Lung (tissue), 11 donors: ENCODE measurements at regions not wholly inside any gene's neighbourhood (a gene's known extent, or its start where the extent isn't known, plus 50 kb on each side); places are given as distances from the start of the nearest gene placed in this dataset.

Experiments
- ATAC-seq: fragments of 200-7000 bp; cut with Tn5 transposase; one replicate; pipeline ENCODE4 v1.9.1; 2020; ENCODE audit warnings: moderate number of reproducible peaks; ENCODE audit not compliant: insufficient read depth, low FRiP score
- DNase-seq, 3 donors: peaks; one replicate each; pipeline ENCODE4 v3.0.0-alpha.2; 2013 to 2017
- H3K27ac ChIP-seq, 2 donors: one replicate each; pipeline ENCODE4 v1.5.1; 2013; ENCODE audit warnings: mild to moderate bottlenecking in 2 of 2, moderate library complexity in 2 of 2, control low read depth in 1 of 2, inconsistent platforms in 1 of 2, low read depth in 1 of 2, low read length in 1 of 2
- H3K27me3 ChIP-seq, 3 donors: one replicate each; pipeline ENCODE4 v1.5.1; 2013; ENCODE audit warnings: low read length in 2 of 3; ENCODE audit not compliant: control insufficient read depth in 3 of 3, insufficient read depth in 3 of 3
- H3K36me3 ChIP-seq, 4 donors: one replicate each; pipeline ENCODE4 v1.5.1; 2013; ENCODE audit warnings: low read length in 4 of 4, mild to moderate bottlenecking in 1 of 4, moderate library complexity in 1 of 4; ENCODE audit not compliant: control insufficient read depth in 4 of 4, insufficient read depth in 4 of 4
- H3K4me1 ChIP-seq, 5 donors: one replicate each; pipeline ENCODE4 v1.5.1; 2013; ENCODE audit warnings: low read length in 5 of 5, mild to moderate bottlenecking in 2 of 5, moderate library complexity in 1 of 5; ENCODE audit not compliant: control insufficient read depth in 5 of 5, insufficient read depth in 5 of 5
- H3K4me3 ChIP-seq: one replicate; pipeline ENCODE4 v1.5.1; 2013; ENCODE audit warnings: mild to moderate bottlenecking, control low read depth, moderate library complexity
- H3K9ac ChIP-seq, 2 donors: one replicate each; pipeline ENCODE4 v1.5.1; 2013; ENCODE audit warnings: low read length in 2 of 2, control low read depth in 1 of 2; ENCODE audit not compliant: insufficient read depth in 1 of 2
- H3K9me3 ChIP-seq, 4 donors: one replicate each; pipeline ENCODE4 v1.5.1; 2013; ENCODE audit warnings: low read length in 3 of 4, mild to moderate bottlenecking in 1 of 4, moderate library complexity in 1 of 4; ENCODE audit not compliant: control insufficient read depth in 4 of 4, insufficient read depth in 3 of 4
- WGBS, 2 donors: extraction: QIAGEN DNeasy Blood & Tissue Kit; methylation state at CpG; one replicate each; pipeline ENCODE4 v1.1.7; 2013; 5-methylcytosine and 5-hydroxymethylcytosine counted together
- TF ChIP-seq, protein P1 (sequence below): IDR thresholded peaks from 2 replicates; pipeline ENCODE4 v1.5.1; 2012; ENCODE audit warnings: mild to moderate bottlenecking; ENCODE audit errors: control extremely low read depth, extremely low read depth
- donor health status: control.
- donor health status: control.
- donor health status: Bipolar disorder and iron deficiency.
- donor health status: healthy.
- donor health status: DM: yes; HTN: yes; CAD: no.

DNA sequence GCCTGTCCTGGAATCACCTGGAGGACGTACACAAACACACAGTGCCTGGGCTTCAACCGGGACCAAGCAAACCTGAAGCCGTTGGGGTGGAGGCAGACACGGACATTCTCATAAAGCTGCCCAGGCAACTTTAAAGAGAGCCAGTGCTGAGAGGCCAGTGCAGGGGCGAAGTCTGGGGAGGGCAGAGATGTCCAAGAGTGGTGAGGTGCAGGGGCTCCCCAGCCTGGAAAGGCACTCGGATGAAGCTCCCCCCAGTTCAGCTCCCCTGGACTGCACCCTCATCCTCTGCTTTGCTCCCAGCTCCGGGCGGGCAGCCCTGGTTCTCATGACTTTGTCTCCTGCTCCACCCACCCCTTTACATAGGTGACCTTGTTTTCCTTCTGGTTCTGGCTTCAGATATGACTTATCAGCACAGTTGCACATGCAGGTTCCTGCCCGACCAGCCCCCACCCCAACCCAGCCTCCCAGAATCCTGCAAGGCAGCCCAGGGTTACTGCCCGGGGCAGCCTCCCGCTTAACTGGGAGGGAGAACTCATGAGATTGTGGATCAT is 60.8 kb upstream of the EEPD1 start:
- H3K4me1 ChIP-seq, result peaks cover 0 to 6% (median 0%) of the 10 kb centered on the region in 5 donors
- H3K9me3 ChIP-seq, result peaks cover 0 to 5% (median 0%) of the 10 kb centered on the region in 4 donors
- ATAC-seq, result no peak
- no peaks in the 10 kb centered on the region for H3K36me3 ChIP-seq
- H3K27me3 ChIP-seq, result no peaks in the 10 kb centered on the region
- no peak overlapping the region for H3K9ac ChIP-seq
- no peak overlapping the region for H3K27ac ChIP-seq
- DNase-seq, result no peak
- WGBS, 2 donors, result 82 to 92% methylated on average over 11 of the region's 11 CpGs
- H3K4me3 ChIP-seq, result no peak overlapping the region
- TF ChIP-seq, protein P1, sequence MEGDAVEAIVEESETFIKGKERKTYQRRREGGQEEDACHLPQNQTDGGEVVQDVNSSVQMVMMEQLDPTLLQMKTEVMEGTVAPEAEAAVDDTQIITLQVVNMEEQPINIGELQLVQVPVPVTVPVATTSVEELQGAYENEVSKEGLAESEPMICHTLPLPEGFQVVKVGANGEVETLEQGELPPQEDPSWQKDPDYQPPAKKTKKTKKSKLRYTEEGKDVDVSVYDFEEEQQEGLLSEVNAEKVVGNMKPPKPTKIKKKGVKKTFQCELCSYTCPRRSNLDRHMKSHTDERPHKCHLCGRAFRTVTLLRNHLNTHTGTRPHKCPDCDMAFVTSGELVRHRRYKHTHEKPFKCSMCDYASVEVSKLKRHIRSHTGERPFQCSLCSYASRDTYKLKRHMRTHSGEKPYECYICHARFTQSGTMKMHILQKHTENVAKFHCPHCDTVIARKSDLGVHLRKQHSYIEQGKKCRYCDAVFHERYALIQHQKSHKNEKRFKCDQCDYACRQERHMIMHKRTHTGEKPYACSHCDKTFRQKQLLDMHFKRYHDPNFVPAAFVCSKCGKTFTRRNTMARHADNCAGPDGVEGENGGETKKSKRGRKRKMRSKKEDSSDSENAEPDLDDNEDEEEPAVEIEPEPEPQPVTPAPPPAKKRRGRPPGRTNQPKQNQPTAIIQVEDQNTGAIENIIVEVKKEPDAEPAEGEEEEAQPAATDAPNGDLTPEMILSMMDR, result no peak

DNA sequence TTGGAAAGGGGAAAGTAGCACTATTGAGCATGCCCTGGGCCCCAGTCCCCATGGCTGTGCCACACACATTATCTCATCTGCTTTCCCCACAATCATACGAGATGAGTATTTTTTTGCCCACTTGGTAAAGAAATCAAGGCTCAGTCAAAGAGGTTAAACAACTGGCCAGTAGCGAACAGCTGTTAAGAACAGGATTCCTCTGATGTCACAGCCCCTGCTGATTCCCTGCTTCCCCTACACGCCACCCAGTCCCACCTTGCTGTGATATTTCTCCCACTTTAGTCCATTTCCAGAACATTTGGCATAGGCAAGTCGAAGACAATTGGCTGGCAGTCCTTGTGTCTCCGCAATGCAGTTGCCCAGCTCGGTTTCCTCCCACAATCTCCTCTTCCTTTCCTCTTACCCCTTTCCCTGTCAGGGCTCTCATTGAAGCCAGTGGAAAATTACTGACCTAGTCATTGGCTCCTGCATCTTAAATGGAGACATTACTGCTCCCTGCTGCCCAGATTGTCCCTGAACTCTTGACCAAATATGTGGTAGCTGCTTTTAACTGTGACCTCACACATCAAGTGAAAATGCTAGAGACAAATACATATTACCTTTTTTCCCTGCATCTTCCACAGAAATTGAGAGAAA is 56.5 kb upstream of the EEPD1 start:
- Histone ChIP-seq H3K9me3 (no peaks in the 10 kb centered on the region), H3K9ac (no peak overlapping the region), H3K4me3 (no peak overlapping the region), H3K36me3 (no peaks in the 10 kb centered on the region), H3K4me1 (peaks cover 0 to 5% (median 0%) of the 10 kb centered on the region in 5 donors), H3K27me3 (no peaks in the 10 kb centered on the region), H3K27ac (no peak overlapping the region)
- DNase-seq, result no peak
- no peak for ATAC-seq
- TF ChIP-seq, protein P1, result no peak
- 67 to 69% methylated on average over 6 of the region's 6 CpGs for WGBS, 2 donors

DNA sequence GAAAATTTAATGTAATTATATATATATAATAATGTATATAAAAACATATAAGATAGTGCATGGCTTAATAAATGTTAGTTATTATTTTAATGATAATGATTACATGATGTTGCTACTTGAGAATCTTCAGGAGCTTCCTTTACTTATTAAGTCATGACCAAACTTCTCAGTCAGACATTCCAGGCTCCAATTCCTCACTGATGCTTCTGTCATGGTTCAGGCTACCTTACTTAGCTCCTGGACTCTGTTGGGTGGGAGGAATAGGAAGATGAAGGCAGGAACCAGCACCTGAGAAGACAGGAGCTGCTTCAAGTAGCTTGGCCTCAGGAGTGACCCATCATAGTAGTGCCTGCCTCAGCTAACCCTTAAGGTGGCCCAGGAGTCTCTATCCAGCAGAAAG is 55.0 kb upstream of the EEPD1 start:
- H3K27ac ChIP-seq, result no peak overlapping the region
- ATAC-seq (no peak), DNase-seq (no peak)
- H3K36me3 ChIP-seq, result no peaks in the 10 kb centered on the region
- H3K9ac ChIP-seq, result no peak overlapping the region
- no peaks in the 10 kb centered on the region for H3K27me3 ChIP-seq
- TF ChIP-seq, protein P1, result no peak
- no peaks in the 10 kb centered on the region for H3K4me1 ChIP-seq
- H3K9me3 ChIP-seq, result no peaks in the 10 kb centered on the region
- H3K4me3 ChIP-seq, result no peak overlapping the region

DNA sequence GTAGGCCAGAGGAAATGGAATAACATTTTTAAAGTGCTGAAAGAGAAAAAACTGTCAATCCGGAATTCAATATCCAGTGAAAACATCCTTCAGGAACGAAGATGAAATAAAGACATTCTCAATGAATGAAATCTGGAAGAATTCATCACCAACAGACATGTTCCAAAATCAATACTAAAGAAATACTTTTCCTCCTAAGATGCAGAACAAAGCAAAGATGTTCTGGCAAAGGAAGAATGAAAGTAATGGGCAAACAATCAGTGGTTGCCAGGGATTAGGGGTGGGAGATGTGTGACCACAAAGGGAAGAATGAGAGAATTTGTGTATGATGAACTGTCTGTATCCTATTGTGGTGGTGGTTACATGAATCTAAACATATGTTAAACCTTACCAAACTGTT is 52.8 kb upstream of the EEPD1 start:
- Histone ChIP-seq H3K9ac (no peak overlapping the region), H3K4me3 (no peak overlapping the region), H3K4me1 (no peaks in the 10 kb centered on the region), H3K36me3 (no peaks in the 10 kb centered on the region), H3K27me3 (no peaks in the 10 kb centered on the region), H3K9me3 (no peaks in the 10 kb centered on the region), H3K27ac (no peak overlapping the region)
- DNase-seq, result no peak
- no peak for ATAC-seq
- TF ChIP-seq, protein P1, result no peak
- 39 to 78% methylated on average over 2 of the region's 2 CpGs for WGBS, 2 donors
